Trophoblast cell (in vitro differentiated cells and primary cell): ENCODE measurements at regions not wholly inside any gene's neighbourhood (a gene's known extent, or its start where the extent isn't known, plus 50 kb on each side); places are given as distances from the start of the nearest gene placed in this dataset.

Experiments used
- DNase-seq, 2 donors: peaks; one replicate each; pipeline ENCODE4 v3.0.0-alpha.2; 2016
- H2AFZ ChIP-seq: 2 replicates; pipeline ENCODE4 v1.6.1; 2013; ENCODE audit warnings: low read length, moderate library complexity, mild to moderate bottlenecking; ENCODE audit not compliant: insufficient read depth, poor library complexity
- H2AK5ac ChIP-seq: 2 replicates; pipeline ENCODE4 v1.6.1; 2013; ENCODE audit warnings: mild to moderate bottlenecking, low read length
- H2BK120ac ChIP-seq: 2 replicates; pipeline ENCODE4 v1.6.1; 2013; ENCODE audit warnings: low read length, mild to moderate bottlenecking, moderate library complexity; ENCODE audit not compliant: insufficient read depth, poor library complexity
- H2BK12ac ChIP-seq: 2 replicates; pipeline ENCODE4 v1.6.1; 2013; ENCODE audit warnings: mild to moderate bottlenecking, low read length, moderate library complexity
- H2BK5ac ChIP-seq: 2 replicates; pipeline ENCODE4 v1.6.1; 2013; ENCODE audit warnings: low read length, low read depth, moderate library complexity, mild to moderate bottlenecking; ENCODE audit not compliant: poor library complexity
- H3K14ac ChIP-seq: 2 replicates; pipeline ENCODE4 v1.6.1; 2013; ENCODE audit warnings: mild to moderate bottlenecking, low read length
- H3K18ac ChIP-seq: 2 replicates; pipeline ENCODE4 v1.6.1; 2013; ENCODE audit warnings: mild to moderate bottlenecking, low read length
- H3K23ac ChIP-seq: 2 replicates; pipeline ENCODE4 v1.6.1; 2013; ENCODE audit warnings: low read length
- H3K27ac ChIP-seq: 2 replicates; pipeline ENCODE4 v1.5.1; 2013; ENCODE audit warnings: low read depth, mild to moderate bottlenecking, inconsistent platforms, low read length, moderate library complexity
- H3K27me3 ChIP-seq: 2 replicates; pipeline ENCODE4 v1.6.1; 2013; ENCODE audit warnings: inconsistent platforms, mild to moderate bottlenecking, low read length, moderate library complexity; ENCODE audit not compliant: insufficient read depth
- H3K36me3 ChIP-seq, 2 experiments: 1 replicate in 1 of 2; 2 replicates in 1 of 2; pipeline ENCODE4 v1.6.1; 2013; ENCODE audit warnings: low read length in 2 of 2, mild to moderate bottlenecking in 2 of 2, moderate library complexity in 1 of 2; ENCODE audit not compliant: insufficient read depth in 2 of 2, control insufficient read depth in 1 of 2
- H3K4ac ChIP-seq: 2 replicates; pipeline ENCODE4 v1.6.1; 2013; ENCODE audit warnings: low read depth, mild to moderate bottlenecking, low read length, moderate library complexity
- H3K4me1 ChIP-seq, 2 experiments: 1 replicate in 1 of 2; 2 replicates in 1 of 2; pipeline ENCODE4 v1.6.1; 2013; ENCODE audit warnings: low read length in 2 of 2, mild to moderate bottlenecking in 2 of 2, moderate library complexity in 1 of 2; ENCODE audit not compliant: insufficient read depth in 2 of 2, control insufficient read depth in 1 of 2
- H3K4me2 ChIP-seq: 2 replicates; pipeline ENCODE4 v1.6.1; 2013; ENCODE audit warnings: inconsistent platforms, mild to moderate bottlenecking, low read length, moderate library complexity
- H3K4me3 ChIP-seq: 2 replicates; pipeline ENCODE4 v1.5.1; 2013; ENCODE audit warnings: mild to moderate bottlenecking, low read depth, low read length, inconsistent platforms
- H3K79me1 ChIP-seq: one replicate; pipeline ENCODE4 v1.6.1; 2013; ENCODE audit warnings: low read length
- H3K79me2 ChIP-seq: 2 replicates; pipeline ENCODE4 v1.6.1; 2013; ENCODE audit warnings: low read length, mild to moderate bottlenecking; ENCODE audit not compliant: control insufficient read depth, insufficient read depth, poor library complexity
- H3K9ac ChIP-seq: 2 replicates; pipeline ENCODE4 v1.6.1; 2013; ENCODE audit warnings: mild to moderate bottlenecking, low read length
- H3K9me3 ChIP-seq: 2 replicates; pipeline ENCODE4 v1.6.1; 2013; ENCODE audit warnings: low read depth, mild to moderate bottlenecking, control low read depth, inconsistent platforms, low read length; ENCODE audit not compliant: insufficient read depth
- H4K12ac ChIP-seq: 2 replicates; pipeline ENCODE4 v1.6.1; 2013; ENCODE audit warnings: low read depth, mild to moderate bottlenecking, low read length, moderate library complexity
- H4K8ac ChIP-seq: 2 replicates; pipeline ENCODE4 v1.6.1; 2013; ENCODE audit warnings: low read depth, mild to moderate bottlenecking, low read length, moderate library complexity
- H4K91ac ChIP-seq: one replicate; pipeline ENCODE4 v1.6.1; 2013; ENCODE audit warnings: low read depth, mild to moderate bottlenecking, low read length, moderate library complexity
- WGBS: extraction: QIAGEN DNeasy Blood & Tissue Kit; methylation state at CpG from one replicate; pipeline ENCODE4 v1.1.7; 2013; ENCODE audit warnings: missing lambda C conversion rate; ENCODE audit not compliant: insufficient read length, insufficient coverage; ENCODE audit errors: extremely low coverage; 5-methylcytosine and 5-hydroxymethylcytosine counted together

GRCh38 chr3:140832883-140833282 lies 108.8 kb upstream of the SLC25A36 start:
- Histone ChIP-seq H4K91ac (no peak overlapping the region), H3K18ac (no peak overlapping the region), H2BK120ac (no peak overlapping the region), H2BK12ac (no peak overlapping the region), H4K12ac (no peak overlapping the region), H3K79me1 (no peaks in the 10 kb centered on the region), H3K79me2 (no peaks in the 10 kb centered on the region), H3K9me3 (no peaks in the 10 kb centered on the region), H3K14ac (no peak overlapping the region), H3K4me1 (no peaks in the 10 kb centered on the region), H3K27me3 (no peaks in the 10 kb centered on the region), H3K9ac (no peak overlapping the region), H3K4me2 (no peak overlapping the region), H2BK5ac (no peak overlapping the region), H3K4me3 (no peak overlapping the region), H4K8ac (no peak overlapping the region), H3K4ac (no peak overlapping the region), H3K23ac (no peak overlapping the region), H2AFZ (no peak overlapping the region), H3K27ac (no peak overlapping the region), H3K36me3 (no peaks in the 10 kb centered on the region), H2AK5ac (no peak overlapping the region)
- DNase-seq: no peak
- no CpG with 5 or more reads among the region's 3 CpGs for WGBS

- H4K12ac ChIP-seq: no peak overlapping the region
- H2BK12ac ChIP-seq: no peak overlapping the region
- no peaks in the 10 kb centered on the region for H3K9me3 ChIP-seq
- no peak overlapping the region for H3K4me3 ChIP-seq
- DNase-seq: no peak
- H4K91ac ChIP-seq: no peak overlapping the region
- H4K8ac ChIP-seq: no peak overlapping the region
- no peak overlapping the region for H3K9ac ChIP-seq
- H3K79me1 ChIP-seq: no peaks in the 10 kb centered on the region
- H2BK120ac ChIP-seq: no peak overlapping the region
- no peaks in the 10 kb centered on the region for H3K27me3 ChIP-seq
- H2AFZ ChIP-seq: no peak overlapping the region
- no peak overlapping the region for H3K4ac ChIP-seq
- H3K4me1 ChIP-seq: no peaks in the 10 kb centered on the region
- H2BK5ac ChIP-seq: no peak overlapping the region
- no peak overlapping the region for H3K27ac ChIP-seq
- H3K14ac ChIP-seq: no peak overlapping the region
- H3K23ac ChIP-seq: no peak overlapping the region
- WGBS: no CpG with 5 or more reads among the region's 5 CpGs
- H3K4me2 ChIP-seq: no peak overlapping the region
- H3K18ac ChIP-seq: no peak overlapping the region
- H2AK5ac ChIP-seq: no peak overlapping the region
- H3K36me3 ChIP-seq: no peaks in the 10 kb centered on the region
- H3K79me2 ChIP-seq: no peaks in the 10 kb centered on the region
Measured at GRCh38 chr3:140834266-140835037, 107.2 kb upstream of the SLC25A36 start.

- Histone ChIP-seq H3K9me3 (no peaks in the 10 kb centered on the region), H3K4ac (no peak overlapping the region), H4K12ac (no peak overlapping the region), H2AFZ (no peak overlapping the region), H3K36me3 (no peaks in the 10 kb centered on the region), H2AK5ac (no peak overlapping the region), H2BK12ac (no peak overlapping the region), H3K27ac (no peak overlapping the region), H4K8ac (no peak overlapping the region), H4K91ac (no peak overlapping the region), H3K79me2 (no peaks in the 10 kb centered on the region), H3K4me2 (no peak overlapping the region), H3K4me1 (no peaks in the 10 kb centered on the region), H3K9ac (no peak overlapping the region), H3K79me1 (no peaks in the 10 kb centered on the region), H3K27me3 (no peaks in the 10 kb centered on the region), H2BK5ac (no peak overlapping the region), H2BK120ac (no peak overlapping the region), H3K14ac (no peak overlapping the region), H3K18ac (no peak overlapping the region), H3K23ac (no peak overlapping the region), H3K4me3 (no peak overlapping the region)
- no peak for DNase-seq
- no CpG with 5 or more reads among the region's 4 CpGs for WGBS
Measured at GRCh38 chr3:140842984-140843649, 98.5 kb upstream of the SLC25A36 start.

DNA sequence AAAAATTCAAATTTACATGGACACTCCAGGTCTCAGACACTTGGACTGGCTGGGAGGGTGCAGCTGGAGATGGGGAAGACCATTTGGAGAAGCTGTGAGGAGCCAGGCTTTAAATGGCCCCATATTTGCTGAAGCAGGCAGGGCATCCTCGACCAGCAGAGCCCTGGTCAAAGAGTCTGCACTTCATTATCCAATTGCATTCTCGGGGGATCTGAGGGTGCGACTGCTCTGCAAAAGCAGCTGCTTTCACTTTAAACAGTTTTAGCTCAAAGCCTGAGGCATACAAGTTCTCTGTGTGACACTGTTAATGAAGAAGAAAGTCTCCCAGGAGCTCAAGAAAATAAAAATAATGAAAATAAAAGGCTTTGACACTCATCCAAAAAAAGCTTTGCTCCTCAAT lies 98.0 kb upstream of the SLC25A36 start:
- DNase-seq: no peak
- no peaks in the 10 kb centered on the region for H3K36me3 ChIP-seq
- no peak overlapping the region for H3K14ac ChIP-seq
- no peak overlapping the region for H4K12ac ChIP-seq
- H3K79me2 ChIP-seq: no peaks in the 10 kb centered on the region
- no peak overlapping the region for H2BK120ac ChIP-seq
- no peak overlapping the region for H4K8ac ChIP-seq
- H3K27ac ChIP-seq: no peak overlapping the region
- no peaks in the 10 kb centered on the region for H3K79me1 ChIP-seq
- no peak overlapping the region for H3K9ac ChIP-seq
- WGBS: no CpG with 5 or more reads among the region's 3 CpGs
- no peak overlapping the region for H2AFZ ChIP-seq
- H3K4me2 ChIP-seq: no peak overlapping the region
- H3K27me3 ChIP-seq: no peaks in the 10 kb centered on the region
- no peak overlapping the region for H3K18ac ChIP-seq
- no peaks in the 10 kb centered on the region for H3K9me3 ChIP-seq
- no peaks in the 10 kb centered on the region for H3K4me1 ChIP-seq
- no peak overlapping the region for H3K23ac ChIP-seq
- H2BK12ac ChIP-seq: no peak overlapping the region
- H3K4ac ChIP-seq: no peak overlapping the region
- H2BK5ac ChIP-seq: no peak overlapping the region
- no peak overlapping the region for H2AK5ac ChIP-seq
- H4K91ac ChIP-seq: no peak overlapping the region
- H3K4me3 ChIP-seq: no peak overlapping the region
